NCI-H1436 (cell line): ENCODE measurements at regions not wholly inside any gene's neighbourhood (a gene's known extent, or its start where the extent isn't known, plus 50 kb on each side); places are given as distances from the start of the nearest gene placed in this dataset.
"Not testable (repeated sequence)": the region's sequence is repeated elsewhere in the genome, so short reads cannot be mapped to it uniquely, and the experiment has no call there.

Experiments
- DNase-seq: peaks from one replicate; lab custom pipeline; 2025; lab: John Stamatoyannopoulos, UW

DNA sequence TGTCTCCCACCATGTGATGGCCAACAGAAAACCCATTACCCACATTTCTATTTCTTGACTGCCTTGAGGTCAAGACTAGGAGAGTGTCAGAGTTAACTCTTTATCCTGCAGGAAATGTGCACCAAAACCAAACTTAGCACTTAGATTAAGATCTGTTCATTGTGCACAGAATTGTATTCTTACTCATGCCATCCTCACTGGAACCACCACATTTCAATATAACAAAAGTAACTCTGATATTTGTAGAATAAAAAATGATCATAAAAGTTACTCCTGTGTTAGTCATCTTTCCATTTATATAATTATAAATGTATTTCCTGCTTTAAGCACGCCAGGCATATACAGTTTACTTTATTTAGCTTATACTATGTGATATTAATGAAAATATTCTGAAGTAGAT lies 193.0 kb upstream of the DPYD start:
- no peak for DNase-seq

DNA sequence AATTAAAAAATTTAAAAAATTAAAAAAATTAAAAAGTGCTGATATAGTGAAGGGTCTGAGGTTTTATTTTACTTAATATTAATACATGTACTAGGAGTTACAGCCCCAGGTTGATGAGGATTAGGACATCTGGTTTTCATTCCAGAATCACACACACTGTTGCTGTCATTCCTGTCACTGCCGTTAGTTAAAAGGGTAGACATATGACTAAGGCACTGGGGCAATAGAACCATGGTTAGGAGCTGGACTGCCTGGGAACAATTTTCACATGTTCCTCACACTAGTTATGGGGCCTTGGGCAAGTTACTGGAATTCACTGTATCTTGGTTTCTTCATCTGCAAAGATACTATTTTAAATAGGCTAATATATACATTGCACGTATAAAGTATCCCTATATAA lies 191.8 kb upstream of the DPYD start:
- no peak for DNase-seq

DNA sequence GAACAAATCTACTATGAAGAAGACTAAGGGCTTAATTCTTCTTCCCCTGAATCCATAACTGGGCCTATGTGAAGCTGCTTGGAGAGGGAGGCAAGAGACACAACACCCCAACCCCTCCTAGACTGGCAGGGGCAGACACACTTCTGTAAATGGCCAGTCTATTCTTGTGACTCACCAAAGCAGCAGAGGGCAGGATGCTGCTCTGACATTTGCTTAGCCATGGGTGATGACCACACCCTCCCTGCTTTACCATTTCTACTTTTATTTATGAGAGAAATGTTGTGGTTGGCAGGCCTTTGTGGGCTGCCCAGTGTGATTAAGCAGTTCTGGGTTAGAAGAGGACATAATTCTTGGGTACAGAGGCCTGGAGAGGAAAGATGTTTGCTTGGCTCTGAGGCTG lies 189.8 kb upstream of the DPYD start:
- no peak for DNase-seq

DNA sequence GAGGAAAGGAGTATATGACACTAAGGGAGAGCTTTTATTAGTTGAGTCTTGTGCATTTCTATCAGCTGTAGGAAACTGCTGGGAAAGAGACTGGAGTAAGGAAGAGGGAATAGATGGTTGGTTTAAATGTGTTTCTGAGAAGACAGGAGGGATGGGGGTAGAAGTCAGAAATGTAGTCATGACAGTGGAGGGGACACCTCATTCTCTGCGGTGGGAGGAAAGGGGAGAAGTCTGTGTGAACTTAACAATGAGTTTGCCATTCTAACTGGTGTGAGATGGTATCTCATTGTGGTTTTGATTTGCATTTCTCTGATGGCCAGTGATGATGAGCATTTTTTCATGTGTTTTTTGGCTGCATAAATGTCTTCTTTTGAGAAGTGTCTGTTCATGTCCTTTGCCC lies 187.5 kb upstream of the DPYD start:
- not testable (repeated sequence) for DNase-seq

DNA sequence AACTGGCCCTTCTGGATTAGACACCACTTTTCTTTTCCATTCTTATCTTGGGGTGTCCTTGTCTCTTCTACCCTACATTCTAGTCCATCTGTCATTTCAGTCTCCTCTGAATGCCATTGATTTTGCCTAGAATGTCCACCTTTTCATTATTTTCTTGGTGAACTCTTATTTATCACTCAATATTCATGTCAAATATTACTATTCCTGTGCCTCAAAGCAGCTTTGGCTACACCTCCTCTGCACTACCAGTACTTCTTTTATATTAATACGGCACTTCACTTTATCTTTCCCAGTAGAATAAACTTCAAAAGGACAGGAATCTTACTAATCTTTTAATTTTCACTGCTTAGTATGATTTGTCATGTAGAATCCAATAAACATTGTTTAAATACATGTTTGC lies 186.4 kb upstream of the DPYD start:
- DNase-seq = no peak

DNA sequence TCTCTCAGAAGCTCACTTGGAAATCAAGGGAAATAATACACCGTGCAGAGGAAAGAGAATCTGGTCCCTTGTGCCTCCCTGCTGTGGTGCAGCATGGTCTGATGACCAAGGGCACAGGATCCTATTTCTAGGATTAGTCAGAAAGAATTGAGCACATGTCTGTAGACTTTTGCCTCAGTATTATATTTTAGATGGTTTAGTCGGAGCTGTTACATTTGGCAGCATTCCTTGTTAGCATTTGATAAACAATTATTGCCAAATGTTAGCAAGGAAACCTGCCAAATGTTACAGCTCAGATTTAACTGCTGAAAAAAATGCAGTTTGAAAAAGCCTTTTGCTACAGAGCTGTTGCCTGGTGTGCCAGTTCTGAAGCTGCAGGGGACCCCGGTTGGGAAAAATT lies 183.5 kb upstream of the DPYD start:
- no peak for DNase-seq

DNA sequence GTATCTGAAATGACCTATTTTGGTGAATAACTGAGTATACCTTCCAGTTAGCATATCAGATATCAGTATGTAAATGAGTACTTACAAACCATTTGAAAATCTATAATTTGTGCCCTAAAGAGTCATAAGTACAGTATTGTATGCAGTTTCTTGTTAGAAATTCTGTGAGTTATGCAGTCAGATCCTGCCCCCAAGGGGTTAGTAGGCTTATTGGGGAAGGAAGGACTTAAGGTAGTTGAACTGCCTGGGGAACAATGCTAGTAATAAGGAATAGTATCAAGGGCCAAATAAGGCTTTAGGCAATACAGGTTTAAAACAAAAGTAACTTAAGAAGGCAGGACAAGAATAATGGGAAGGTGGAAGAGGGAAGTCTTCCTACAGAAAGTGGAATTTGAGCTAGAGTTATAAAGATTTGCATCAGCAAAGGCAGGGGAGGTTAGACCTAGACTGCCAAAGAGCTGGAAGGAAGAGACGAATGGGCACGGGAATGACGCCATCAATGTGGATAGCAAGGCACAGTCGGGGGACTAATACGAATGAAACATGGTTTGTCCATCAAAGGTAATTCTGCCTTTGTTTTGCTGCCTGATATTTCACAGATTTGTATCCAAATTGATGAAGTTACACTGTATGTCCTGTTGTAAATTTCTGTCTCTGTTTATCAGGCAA lies 182.9 kb upstream of the DPYD start:
- no peak for DNase-seq

DNA sequence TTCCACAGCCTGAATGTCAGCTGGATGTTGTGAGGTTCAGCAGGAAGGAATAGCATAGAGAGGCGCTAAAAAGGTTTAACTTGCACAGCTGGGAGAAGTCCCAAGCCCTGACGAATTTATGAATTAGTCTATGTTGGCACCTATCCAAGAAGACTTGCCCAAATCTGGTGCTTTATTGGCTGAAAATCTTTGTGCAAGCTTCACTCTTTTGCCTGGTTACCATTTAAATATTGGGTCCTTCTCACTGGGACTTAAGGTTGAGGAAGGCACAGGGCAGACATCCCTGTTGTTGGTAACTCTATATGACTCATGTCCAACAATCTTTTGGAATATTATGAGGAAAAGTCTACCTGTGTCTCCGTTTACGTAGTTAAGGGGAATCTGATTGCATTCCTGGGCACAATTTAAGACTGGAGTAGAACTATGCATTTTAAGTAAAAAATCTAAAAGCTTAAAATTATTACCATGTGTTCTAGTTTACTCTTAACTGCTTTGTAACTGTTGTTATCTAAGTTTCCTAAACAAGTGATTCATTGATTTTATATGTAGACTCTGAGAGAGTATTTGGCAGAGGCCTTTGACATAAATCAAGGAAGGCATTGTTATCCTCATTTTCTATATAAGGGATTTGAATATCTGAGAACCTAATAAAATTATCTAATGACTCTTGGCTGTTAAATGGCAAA lies 181.7 kb upstream of the DPYD start:
- DNase-seq = no peak

DNA sequence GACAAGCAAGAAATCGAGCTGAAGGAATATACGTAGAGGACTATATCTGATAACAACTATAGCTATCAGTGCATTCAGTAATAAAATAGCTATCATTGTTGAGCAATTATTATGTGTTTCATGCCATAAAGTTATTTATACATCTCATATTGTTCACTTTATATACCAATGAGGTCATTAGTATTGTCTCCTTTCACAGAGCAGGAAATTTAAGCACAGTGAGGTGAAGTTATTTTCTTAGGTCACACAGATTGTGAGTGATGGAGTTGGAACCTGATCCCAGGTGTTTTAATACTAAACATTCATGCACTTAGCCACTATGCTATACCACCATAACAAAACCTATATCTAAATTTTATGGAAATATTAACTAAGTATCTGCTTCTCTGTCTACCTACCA lies 180.5 kb upstream of the DPYD start:
- DNase-seq = no peak

DNA sequence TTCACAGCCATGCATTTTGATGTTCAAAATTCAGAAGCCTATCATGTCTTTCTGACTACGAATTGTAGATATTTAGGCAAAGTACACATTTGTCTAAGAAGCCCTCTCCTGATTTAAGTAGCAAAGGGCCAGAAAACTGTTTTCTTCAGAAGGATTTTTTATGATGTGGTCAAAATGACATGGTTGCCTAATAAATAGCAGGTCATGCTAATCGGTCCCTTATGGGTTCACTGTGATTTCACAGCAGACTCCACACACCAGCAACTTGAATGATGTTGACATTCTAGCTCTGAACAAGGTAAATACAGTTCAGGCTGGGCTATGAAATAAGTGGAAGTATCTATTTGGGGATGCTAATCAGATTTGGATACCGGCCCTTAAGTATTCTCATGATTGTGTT lies 178.7 kb upstream of the DPYD start:
- DNase-seq = no peak

DNA sequence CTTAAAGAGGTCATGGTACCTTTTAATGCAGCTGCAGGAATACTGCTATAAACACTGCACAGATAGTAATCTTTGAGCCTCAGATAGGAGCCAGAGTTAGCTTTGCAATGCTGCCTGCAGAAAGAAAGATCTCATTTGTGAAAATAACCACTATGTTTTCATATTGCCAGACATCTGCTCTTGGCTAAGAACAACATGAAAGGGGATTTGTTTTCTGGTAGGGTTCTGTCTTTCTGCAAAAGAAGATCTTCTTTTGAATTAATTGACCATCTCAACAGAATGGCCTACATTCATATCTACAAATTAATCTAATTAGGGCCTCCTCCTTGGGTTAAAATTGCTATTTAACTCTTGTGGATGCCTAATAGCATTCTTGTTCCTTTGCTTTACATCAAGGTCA lies 177.6 kb upstream of the DPYD start:
- DNase-seq = no peak

DNA sequence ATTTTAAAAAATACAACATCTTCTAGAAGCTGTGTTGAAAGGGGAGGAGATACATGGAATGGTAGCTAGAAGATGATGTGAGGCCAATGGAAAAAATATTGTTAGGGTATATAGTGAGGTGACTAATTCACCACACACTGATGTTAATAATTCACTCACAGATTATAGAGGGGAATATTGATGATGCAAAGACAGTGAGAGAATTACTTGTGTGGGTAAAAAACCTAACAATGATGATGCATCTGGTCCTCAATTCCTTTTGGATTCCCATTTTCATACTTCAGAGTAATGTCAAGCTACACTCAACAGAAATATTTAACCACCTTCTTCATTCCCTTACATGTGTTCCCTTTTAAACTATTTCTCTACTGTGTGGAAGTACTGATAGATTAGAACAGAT lies 169.5 kb upstream of the DPYD start:
- DNase-seq = no peak

DNA sequence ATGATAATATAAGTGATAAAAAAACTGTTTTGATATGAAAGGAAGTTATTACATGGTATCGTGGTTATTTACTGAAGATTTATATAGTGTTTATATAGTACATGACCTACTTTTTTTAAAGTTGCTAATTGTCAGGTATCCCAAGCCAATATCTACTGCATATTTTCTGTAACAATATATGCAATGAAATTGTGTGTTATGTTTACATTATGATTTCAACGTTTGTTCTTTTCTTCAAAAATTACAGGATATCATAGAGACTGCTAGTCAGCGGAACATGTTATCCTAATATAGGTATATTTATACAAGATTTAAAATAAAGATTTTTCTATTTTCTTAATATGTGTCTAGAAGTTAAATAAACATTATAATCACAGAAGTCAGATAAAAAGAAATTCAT lies 167.5 kb upstream of the DPYD start:
- no peak for DNase-seq

DNA sequence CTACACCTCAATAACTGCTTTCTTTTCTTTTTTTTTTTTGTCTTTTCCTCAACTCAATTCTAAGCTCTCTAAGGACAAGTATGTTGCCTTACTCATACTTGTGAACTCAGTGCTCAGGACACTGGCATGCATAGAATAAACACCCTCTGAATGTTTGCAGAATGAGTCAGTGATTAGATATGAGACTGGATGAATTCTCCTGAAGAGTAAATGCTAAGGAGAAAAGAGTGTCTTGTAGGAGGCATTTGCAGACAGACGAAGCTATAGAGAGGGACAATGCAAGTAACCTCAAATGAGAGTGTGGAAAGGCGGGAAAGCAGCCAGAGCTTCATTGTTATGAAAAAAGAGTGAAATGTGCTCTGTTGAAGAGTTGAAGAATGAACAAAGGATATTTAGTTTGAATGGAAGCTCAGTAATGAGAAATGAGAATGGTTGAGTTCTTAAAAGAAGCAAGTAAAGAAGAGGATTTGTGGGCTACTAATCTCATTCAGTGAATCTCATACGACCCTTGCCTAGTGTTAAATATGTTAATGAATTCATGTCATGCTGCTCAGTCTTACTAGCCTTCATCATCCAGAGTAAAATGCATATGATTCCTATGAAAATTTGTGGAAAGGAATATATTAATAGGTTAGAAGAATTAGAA lies 166.1 kb upstream of the DPYD start:
- no peak for DNase-seq

DNA sequence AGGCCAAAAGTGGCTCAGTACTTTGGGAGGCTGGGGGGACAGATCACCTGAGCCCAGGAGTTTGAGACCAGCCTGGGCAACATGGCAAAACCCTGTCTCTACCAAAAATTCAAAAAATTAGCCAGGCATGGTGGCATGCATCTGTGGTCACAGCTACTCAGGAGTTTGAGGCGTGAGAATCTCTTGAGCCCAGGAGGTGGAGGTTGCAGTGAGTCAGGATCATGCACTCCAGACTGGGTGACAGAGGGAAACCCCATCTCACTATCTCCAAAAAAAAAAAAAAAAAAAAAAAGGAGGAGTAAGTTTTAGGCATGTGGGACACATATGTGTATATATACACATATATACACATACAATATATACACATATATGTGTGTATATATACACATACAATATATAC lies 165.3 kb upstream of the DPYD start:
- no peak for DNase-seq

DNA sequence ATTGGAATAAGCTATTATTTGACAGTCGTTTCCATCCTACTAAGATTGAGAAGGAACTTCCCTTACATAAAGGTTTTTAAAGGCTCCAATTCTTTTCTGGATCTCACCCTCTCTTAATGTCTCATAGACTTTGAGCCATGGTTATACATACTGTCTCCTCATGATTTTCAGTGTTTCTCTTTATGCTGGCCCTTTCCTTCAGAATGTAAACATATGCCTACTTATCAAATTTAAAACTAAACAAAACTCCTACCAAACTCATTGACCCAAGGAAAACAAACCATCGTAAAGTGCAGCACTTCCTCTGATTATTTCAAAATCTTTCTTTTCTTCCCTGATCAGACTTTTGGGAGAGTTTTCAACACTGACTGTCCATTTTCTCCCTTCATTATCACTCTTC lies 163.4 kb upstream of the DPYD start:
- no peak for DNase-seq

DNA sequence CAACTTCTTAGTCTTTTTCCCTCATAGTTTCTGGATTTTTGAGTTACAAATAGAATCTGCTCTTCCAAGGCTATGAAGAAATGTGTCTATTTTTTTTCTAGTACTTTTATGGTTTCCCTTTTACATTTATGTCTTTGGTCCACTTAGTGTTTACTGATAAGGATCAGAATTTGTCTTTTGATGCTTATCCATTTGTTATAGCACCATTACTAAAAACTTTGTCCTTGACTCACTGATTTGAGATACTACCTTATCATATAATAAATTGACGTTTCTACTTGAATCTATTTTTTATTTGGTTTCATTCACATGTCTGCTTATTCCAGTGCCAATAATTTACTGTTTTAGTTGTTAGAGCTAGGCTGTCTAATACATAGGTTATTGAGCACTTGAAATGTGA lies 161.1 kb upstream of the DPYD start:
- no peak for DNase-seq

DNA sequence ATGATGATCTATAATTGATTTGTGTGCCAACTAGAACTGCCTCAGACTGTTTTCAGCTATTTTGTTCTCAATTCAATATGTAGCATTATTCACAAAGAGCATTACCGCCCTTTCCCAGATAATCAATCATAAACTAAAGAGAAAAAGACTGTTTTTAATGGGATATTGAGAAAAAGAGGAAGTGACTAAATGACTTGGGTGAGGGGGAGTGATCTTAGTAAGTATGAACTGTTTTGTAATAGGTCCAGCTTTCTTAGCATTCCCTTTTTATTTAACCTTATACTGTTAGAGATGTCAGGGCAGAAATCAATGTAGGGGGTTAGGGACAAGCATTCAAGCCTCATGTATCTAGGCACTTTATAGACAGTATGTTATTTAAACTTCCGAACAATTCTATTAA lies 157.8 kb upstream of the DPYD start:
- DNase-seq = no peak

DNA sequence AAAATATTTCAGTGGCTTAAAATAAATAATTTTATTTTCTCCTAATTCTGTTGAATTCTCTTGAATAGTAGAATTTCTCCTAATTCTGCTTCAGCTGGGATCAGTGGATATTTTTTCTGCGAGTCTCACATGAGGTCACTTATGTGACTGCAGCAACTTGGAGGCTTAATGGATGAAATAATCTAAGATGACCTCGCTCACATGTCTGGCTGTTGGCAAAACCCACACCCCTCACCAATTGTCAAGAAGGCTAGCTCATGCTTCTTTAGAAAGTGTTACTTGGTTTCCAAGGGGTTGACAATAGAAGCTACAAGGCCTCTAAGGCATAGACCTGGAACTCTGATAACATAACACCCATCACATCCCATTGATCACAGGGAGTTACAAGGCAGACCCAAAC lies 156.9 kb upstream of the DPYD start:
- no peak for DNase-seq

DNA sequence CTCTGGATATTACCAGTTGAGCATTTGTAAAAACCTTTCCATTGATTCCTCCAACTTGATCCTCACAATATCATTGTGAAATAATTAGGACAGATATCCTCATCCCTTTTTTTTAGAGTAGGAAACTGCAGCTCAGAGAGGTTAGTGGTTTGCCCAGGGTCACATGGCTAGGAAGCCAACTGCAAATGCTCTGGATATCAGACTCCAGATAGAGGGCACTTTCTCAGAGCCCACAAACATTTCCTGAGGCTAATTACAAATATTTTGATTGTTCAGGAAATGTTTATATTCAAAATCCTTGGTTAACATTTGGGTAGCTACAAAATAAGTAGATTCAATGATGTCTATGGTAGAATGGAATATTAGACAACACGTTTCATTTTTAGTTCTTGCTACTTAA lies 154.8 kb upstream of the DPYD start:
- no peak for DNase-seq

DNA sequence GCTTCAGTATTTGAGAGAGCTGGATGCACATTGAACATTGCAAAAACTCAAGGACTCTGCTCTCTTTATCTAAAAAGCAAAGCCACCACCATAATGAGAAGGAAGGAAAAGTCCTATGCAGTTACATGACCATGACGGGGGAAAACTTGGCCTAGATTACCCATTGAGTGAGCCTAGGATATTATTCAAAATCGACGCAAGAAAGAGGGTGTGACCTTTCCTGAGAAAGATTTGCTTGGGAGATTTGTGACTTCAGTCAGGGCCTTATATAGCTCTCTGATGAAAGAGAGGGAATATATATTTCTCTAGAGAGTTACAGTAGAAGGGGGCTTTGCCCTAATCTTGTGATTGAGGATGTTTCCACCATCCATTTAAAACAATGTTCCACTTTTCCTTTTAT lies 153.0 kb upstream of the DPYD start:
- DNase-seq = no peak

DNA sequence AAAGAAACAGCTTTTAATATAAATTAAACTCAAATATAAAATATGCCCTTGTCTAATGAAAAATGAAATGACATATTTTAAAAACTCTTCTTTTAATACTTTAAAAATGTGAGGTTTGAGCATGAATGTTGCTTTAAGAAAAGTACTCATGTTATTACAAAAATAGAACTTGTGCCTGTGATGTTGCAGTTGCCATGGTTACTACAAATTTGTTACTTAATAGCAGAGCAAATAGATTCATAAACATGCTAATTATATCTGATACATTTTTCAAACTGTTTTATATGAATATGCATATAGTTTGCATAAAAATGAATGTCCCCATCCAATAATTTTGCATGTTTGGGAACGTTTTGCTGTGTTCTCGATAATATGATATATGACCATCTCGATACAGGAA lies 152.3 kb upstream of the DPYD start:
- DNase-seq = no peak

DNA sequence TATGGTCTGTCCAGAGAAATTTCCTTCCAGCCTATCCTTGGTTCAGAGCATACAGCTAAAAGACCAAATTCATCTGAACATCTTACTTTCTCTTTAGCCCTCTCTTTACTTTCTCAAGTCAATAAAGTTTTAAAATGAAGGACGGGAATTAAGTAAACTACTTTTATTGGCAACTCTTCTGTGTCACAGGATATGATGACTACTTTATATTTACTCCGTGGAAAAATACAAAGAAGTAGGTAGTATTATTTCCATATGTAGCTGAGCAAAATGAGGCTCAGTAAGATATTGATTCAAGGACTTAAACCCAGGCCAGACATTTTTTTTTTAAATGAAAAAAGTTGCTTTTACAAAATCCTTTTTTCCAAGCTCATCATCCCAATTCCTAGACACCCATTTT lies 151.2 kb upstream of the DPYD start:
- DNase-seq = no peak

DNA sequence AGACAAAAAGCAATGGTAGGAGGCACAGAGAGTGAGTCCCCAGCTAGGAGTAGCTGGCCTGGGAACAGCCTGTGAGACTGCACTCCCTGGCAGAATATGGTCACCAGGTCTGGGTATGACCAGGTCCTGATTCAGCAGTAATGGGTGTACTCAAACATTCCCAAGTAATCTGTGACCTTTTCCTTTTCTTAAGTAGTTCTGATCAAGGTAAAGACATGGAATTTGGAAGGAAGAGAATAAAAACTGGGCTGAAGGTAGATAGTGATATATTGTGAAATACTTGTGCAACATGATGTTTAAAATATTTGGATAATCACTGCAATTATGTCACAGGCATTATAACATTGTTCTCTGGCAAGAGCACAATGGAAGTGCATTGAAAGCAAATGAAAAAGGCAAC lies 147.2 kb upstream of the DPYD start:
- DNase-seq = no peak
